HG02642 (cell line): ENCODE measurements at regions not wholly inside any gene's neighbourhood (a gene's known extent, or its start where the extent isn't known, plus 50 kb on each side); places are given as distances from the start of the nearest gene placed in this dataset.
A peak's percentile ranks its signal among the peaks of the same experiment; 100 is the strongest.
"Not testable (repeated sequence)": the region's sequence is repeated elsewhere in the genome, so short reads cannot be mapped to it uniquely, and the experiment has no call there.

ENCODE experiments used
- ATAC-seq: cut with Tn5 transposase; IDR thresholded peaks from one replicate; pipeline ENCODE4 v1.9.1; 2021; ENCODE audit warnings: mild to moderate bottlenecking; ENCODE audit not compliant: unreplicated experiment, poor library complexity

- no peak for ATAC-seq
Observed at GRCh38 chr6:27684264-27685211, 211.6 kb upstream of the ZNF184 start.

DNA sequence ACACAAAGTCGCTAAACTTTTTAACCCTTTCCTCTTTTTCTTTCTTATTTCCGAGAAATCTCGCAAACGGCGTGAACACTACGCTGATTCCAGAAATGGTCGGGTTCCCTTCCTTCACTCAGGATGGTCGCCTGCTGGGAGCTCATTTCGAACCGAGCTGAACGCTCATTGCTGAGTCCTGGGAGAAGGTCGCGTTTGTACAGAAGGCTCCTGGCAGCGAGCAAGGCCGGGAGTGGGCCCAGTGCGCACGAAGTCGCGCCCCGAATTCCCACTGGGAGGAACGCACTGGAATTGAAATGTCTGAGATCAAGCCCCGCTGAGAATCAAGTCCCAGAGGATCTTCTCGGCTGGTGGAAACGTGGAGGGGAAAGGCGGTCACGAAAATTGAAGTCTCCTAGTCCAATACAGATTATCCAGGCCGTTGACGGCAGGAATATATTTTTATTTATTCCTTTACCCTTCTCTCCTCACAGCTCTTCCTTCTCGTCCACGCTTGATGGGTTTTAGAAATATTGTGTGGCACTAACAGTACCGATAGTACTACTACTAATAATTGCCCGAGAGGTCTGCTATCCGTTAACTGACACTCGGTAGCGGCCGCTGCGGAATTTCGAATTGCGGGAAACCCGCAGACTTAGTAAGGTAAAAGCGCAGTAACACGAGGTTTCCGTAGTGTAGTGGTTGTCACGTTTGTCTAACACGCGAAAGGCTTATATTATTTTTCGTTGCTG lies 207.2 kb upstream of the ZNF184 start:
- ATAC-seq = no peak

DNA sequence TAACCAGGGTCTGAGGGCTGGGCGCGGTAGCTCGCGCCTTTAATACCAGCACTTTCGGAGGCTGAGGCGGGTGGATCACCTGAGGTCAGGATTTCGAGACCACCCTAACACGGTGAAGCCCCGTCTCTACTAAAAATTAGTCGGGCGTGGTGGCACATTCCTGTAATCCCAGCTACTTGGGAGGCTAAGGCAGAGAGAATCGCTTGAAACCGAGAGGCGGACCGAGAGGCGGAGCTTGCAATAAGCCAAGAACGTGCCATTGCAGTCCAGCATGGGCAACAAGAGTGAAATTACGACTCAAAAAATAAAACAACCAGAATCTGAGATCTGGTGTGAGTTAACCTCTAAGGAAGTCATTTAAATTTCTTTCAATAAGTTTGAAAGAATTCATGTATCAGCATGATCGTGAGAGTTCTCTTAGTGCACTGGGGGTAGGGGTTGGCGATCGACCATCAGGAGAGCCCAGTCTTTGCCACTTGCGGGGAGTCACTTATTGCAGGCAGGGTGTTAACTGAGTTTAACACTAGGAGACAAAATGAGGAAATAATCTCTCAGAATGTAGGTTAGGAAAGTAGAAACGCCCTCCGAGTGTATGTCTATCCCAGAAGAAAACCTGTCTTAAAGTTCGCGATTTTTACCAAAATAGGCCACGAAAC lies 206.5 kb upstream of the ZNF184 start:
- ATAC-seq = no peak

DNA sequence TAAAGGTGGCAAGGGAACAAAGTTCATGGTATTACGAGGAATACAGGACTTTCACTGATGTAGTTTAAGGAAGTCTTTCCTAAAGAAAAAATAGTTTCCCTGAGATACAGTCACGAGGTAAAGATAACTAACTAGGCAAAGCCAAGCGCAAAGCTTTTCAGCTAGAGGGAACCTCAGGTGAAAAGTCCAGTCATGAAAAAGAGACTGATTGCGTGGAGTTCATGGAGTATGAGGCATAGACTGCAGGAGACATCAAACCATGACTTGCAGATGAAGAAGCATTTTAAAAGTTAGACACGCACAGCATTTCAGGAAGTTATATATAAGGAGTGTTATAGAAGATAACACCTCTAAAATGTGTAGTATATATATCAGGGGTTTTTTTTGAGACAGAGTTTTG lies 205.6 kb upstream of the ZNF184 start:
- ATAC-seq = no peak

DNA sequence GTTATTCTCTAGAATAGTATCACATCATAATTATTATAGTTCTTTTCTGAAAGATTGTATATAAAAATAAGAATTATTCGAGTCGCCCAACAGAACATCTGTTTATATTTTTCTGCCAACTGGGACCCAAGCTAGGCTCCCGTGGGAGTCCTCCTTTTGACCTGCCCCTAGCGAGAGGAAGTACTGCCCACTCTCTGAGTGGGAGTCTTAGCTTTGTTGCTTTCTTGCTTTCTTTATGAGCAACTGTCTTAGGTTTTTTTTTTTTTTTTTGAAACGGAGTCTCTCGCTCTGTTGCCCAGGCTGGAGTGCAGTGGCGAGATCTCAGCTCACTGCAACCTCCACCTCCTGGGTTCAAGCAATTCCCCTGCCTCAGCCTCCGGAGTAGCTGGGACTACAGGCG lies 202.0 kb upstream of the ZNF184 start:
- no peak for ATAC-seq

GRCh38 chr6:27672113-27672799 lies 199.4 kb upstream of the ZNF184 start:
- peak; percentile 59 for ATAC-seq

DNA sequence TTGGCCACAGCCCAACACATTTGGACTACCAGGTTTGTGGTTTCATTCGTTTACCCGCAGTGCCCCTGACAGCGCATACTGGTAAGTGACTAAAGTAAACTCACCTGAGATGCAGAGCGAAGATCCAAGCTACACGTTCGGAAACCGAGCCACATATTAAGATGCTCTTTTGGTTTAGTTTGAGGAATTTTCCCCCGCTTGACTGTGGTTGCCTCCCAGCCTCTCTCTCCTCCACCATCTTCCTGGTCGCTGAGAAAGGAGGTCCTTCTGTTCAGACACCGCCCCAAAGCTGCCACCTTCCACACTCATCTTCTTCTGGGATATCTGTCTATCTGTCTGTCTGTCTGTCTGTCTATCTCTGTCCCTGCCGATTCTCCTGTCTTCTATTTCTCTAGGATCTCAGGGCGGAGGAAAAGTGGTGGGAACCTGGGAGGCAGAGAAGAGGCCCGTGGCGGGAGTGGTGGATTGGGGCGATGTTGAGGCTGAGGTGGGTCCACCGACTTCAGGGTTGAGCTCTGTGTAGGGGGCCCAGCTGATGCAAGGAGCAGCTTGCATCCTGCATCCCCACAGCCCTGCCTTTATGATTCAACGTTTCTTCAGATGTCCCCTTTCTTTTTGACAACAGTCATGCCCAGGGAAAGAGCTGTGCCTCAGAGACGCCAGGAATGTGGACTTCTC lies 196.9 kb upstream of the ZNF184 start:
- ATAC-seq = no peak

GRCh38 chr6:27669295-27669623 lies 196.4 kb upstream of the ZNF184 start:
- ATAC-seq = no peak

DNA sequence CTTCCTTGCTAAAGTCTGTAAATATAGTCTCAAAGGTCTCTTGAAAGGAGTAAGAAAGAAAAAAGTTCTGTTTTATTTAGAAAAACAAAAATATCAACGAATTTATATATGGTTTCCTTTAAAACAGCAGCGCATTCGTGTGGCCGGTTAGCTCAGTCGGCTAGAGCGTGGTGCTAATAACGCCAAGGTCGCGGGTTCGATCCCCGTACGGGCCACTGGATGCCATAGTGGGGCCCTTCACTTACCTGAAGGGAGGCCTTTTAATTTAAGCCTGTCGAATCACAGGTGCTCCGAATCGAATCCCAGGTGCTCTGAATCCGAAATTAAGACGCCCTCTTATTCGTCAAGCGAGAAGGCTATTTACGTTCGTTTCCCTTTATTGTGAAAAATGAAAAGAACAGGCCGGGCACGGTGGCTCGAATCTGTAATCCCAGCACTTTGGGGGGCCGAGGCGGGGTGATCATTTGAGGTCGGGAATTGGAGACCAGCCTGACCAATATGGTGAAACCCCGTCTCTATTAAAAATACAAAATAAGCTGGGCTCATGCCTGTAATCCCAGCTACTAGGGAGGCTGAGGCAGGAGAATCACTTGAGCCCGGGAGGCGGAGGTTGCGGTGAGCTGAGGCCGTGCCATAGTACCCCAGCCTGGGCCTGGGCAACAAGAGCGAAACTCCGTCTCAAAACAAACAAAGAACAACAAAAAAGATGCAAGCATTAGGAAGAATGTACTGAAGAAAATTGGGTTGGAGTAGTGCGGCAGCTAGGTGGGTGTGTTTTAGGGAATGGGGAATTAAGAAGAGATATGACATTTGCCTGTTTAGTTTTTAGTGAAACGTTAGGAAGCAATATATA lies 195.8 kb upstream of the ZNF184 start:
- ATAC-seq = no peak

GRCh38 chr6:27667657-27668441 lies 194.9 kb upstream of the ZNF184 start:
- no peak for ATAC-seq

GRCh38 chr6:27667016-27667656 lies 194.2 kb upstream of the ZNF184 start:
- no peak for ATAC-seq

- ATAC-seq = no peak
Observed at GRCh38 chr6:27662769-27663168, 189.9 kb upstream of the ZNF184 start.

- ATAC-seq = not testable (repeated sequence)
Observed at GRCh38 chr6:27662212-27662611, 189.3 kb upstream of the ZNF184 start.

DNA sequence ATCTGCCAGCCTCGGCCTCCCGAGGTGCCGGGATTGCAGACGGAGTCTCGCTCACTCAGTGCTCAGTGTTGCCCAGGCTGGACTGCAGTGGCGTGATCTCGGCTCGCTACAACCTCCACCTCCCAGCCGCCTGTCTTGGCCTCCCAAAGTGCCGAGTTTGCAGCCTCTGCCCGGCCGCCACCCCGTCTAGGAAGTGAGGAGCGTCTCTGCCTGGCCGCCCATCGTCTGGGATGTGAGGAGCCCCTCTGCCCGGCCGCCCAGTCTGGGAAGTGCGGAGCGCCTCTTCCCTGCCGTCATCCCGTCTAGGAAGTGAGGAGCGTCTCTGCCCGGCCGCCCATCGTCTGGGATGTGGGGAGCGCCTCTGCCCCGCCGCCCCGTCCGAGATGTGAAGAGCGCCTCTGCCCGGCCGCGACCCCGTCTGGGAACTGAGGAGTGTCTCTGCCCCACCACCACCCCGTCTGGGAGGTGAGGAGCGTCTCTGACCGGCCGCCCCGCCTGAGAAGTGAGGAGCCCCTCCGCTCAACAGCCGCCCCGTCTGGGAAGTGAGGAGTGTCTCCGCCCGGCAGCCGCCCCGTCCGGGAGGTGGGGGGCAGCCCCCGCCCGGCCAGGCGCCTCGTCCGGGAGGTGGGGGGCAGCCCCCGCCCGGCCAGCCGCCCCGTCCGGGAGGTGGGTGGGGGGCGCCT lies 180.4 kb upstream of the ZNF184 start:
- ATAC-seq = not testable (repeated sequence)

DNA sequence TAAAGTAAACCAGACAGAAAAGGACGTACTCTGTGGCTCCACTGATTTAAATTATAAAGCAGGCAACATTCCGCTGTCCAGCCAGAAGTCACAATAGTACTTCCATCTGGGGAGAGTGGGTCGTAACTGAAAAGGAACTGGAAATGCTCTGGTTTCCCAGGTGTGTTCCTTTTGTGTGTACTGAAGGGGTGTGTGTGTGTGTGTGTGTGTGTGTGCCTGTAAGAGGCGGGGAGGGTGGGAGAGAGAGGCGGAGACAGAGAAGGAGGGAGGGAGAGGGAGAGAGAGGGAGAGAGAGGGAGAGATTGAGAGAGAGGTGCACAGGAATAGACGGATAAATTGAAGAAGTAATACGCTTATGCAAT lies 178.4 kb upstream of the ZNF184 start:
- no peak for ATAC-seq

DNA sequence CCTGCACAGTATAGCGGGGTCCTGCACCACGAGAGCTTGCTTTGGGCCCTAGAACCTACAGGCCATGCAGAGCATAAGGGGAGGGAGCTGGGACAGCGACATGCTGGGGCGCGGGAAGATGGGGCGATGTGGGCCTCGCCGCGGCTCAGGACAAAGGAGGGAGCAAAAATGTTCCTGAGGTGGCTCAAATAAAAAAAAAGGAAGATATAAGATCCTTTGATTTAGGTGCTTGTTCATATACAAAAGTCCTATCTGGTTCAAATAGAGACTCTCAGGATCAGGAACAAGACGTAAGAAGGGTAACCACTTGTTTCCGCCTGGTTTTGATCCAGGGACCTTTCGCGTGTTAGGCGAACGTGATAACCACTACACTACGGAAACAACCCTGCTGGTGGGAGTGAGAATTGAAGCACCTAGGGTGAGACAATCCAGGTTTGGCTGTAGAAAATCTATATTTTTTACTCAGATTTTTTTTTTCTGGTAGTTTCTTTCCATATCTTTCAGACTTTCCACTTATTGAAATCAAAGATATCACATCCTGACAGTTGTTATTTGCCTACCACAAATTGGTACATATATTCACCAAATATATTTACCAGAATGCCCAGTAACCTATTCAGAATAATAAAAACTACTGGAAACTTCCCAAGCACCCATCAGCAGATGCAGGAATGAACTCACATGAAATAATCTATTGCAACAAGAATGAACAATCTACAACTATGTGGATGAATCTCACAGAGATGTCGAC lies 177.9 kb upstream of the ZNF184 start:
- ATAC-seq = peak; percentile 52

- no peak for ATAC-seq
Observed at GRCh38 chr6:27644528-27644927, 171.6 kb upstream of the ZNF184 start.
